Ectodermal cell (in vitro differentiated cells): ENCODE measurements at regions not wholly inside any gene's neighbourhood (a gene's known extent, or its start where the extent isn't known, plus 50 kb on each side); places are given as distances from the start of the nearest gene placed in this dataset.

Source experiments
- H3K27ac ChIP-seq: 2 replicates; pipeline ENCODE4 v1.7.0; 2013; ENCODE audit warnings: mild to moderate bottlenecking, low read depth, low read length; ENCODE audit not compliant: insufficient read depth, poor library complexity, severe bottlenecking
- H3K27me3 ChIP-seq: 2 replicates; pipeline ENCODE4 v1.7.0; 2013; ENCODE audit warnings: mild to moderate bottlenecking, low read length; ENCODE audit not compliant: insufficient read depth, control insufficient read depth, poor library complexity, severe bottlenecking
- H3K36me3 ChIP-seq: one replicate; pipeline ENCODE4 v1.7.0; 2013; ENCODE audit warnings: low read length; ENCODE audit not compliant: control insufficient read depth, insufficient read depth
- H3K4me1 ChIP-seq: one replicate; pipeline ENCODE4 v1.7.0; 2013; ENCODE audit warnings: low read length; ENCODE audit not compliant: control insufficient read depth, insufficient read depth
- H3K4me3 ChIP-seq: 2 replicates; pipeline ENCODE4 v1.7.0; 2013; ENCODE audit warnings: low read depth, low read length, control low read depth; ENCODE audit not compliant: insufficient read depth
- H3K9me3 ChIP-seq: 2 replicates; pipeline ENCODE4 v1.7.0; 2013; ENCODE audit warnings: mild to moderate bottlenecking, low read length, moderate library complexity; ENCODE audit not compliant: control insufficient read depth
- WGBS, 2 experiments: methylation state at CpG; one replicate each; pipeline ENCODE4 v1.1.7; 2013; ENCODE audit warnings: missing lambda C conversion rate in 2 of 2; 5-methylcytosine and 5-hydroxymethylcytosine counted together

- Histone ChIP-seq H3K9me3 (no peaks in the 10 kb centered on the region), H3K27ac (no peak overlapping the region), H3K4me3 (no peak overlapping the region), H3K27me3 (no peaks in the 10 kb centered on the region), H3K4me1 (no peaks in the 10 kb centered on the region), H3K36me3 (no peaks in the 10 kb centered on the region)
- 83 to 93% methylated on average over 1 of the region's 1 CpG for WGBS, 2 experiments
Measured at GRCh38 chr4:96983830-96984229, 1143.9 kb downstream of the PDHA2 start.

DNA sequence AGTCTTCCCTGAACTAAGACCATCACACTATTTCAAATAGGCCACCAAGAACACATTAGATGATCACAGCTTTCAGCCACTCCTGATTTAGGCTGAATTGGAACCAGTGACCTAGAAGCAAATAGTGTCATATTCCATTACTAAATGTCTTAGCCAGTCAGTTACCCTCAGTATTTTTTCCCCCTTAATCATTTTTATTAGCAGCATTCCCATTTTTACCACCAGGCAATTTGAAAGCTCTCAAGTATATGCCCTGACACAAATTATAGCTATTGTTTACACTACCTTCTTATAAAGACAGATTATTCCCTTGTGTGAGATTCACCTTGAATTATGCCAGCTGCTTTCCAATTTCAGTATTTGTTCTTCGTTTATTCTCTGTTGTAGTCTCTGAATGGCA lies 1146.9 kb downstream of the PDHA2 start:
- Histone ChIP-seq H3K4me3 (no peak overlapping the region), H3K27me3 (no peaks in the 10 kb centered on the region), H3K27ac (no peak overlapping the region), H3K36me3 (no peaks in the 10 kb centered on the region), H3K4me1 (no peaks in the 10 kb centered on the region), H3K9me3 (no peaks in the 10 kb centered on the region)
- 83 to 95% methylated on average over 1 of the region's 1 CpG for WGBS, 2 experiments

GRCh38 chr4:96991083-96991482 lies 1151.2 kb downstream of the PDHA2 start:
- WGBS, 2 experiments = 90 to 97% methylated on average over 1 of the region's 1 CpG
- Histone ChIP-seq H3K4me1 (no peaks in the 10 kb centered on the region), H3K9me3 (no peaks in the 10 kb centered on the region), H3K27ac (no peak overlapping the region), H3K36me3 (no peaks in the 10 kb centered on the region), H3K27me3 (no peaks in the 10 kb centered on the region), H3K4me3 (no peak overlapping the region)

GRCh38 chr4:96992443-96992842 lies 1150.8 kb downstream of the STPG2 start:
- no peak overlapping the region for H3K4me3 ChIP-seq
- no peak overlapping the region for H3K27ac ChIP-seq
- 75 to 83% methylated on average over 4 of the region's 4 CpGs for WGBS, 2 experiments
- no peaks in the 10 kb centered on the region for H3K9me3 ChIP-seq
- no peaks in the 10 kb centered on the region for H3K36me3 ChIP-seq
- no peaks in the 10 kb centered on the region for H3K4me1 ChIP-seq
- no peaks in the 10 kb centered on the region for H3K27me3 ChIP-seq

DNA sequence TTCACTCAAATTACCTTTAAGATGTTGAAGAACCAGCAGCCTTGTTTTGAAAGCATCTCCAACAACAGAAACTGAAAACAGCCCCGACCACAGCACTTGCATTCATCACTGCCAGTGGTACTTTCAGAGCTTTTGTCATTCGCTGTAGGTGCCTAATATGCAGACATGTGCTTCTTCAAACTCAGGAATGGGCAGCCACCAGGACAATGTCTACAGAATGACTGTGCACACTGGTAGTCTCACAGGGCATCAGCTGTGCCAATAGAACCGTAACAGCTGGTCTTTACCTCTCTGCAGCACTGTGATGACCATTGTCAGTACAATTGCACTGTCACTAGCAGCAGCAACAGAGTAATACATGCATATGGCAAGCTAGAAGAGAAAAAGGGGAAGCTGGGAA lies 1149.7 kb downstream of the STPG2 start:
- Histone ChIP-seq H3K27ac (no peak overlapping the region), H3K27me3 (no peaks in the 10 kb centered on the region), H3K9me3 (no peaks in the 10 kb centered on the region), H3K4me1 (no peaks in the 10 kb centered on the region), H3K36me3 (no peaks in the 10 kb centered on the region), H3K4me3 (no peak overlapping the region)
- 70 to 85% methylated on average over 3 of the region's 3 CpGs for whole genome bisulfite sequencing, 2 experiments

DNA sequence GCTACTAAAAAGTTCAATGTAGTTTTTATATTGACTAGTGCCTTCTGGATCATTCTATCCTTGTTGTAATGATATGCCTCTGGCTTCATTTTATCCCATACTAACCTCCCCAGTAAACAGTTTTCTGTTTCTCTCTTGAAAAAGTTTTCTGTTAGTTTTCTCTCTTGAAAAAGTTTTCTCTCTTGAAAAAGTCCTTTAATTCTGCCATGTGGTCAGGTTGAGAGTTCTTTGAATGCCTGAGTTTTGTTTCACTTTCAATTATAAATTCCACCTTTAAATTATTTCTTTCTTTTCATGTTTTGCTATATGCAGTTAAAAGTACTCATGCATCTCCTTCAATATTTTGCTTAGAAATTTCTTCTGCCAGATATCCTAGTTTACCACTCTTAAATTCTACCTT lies 1139.6 kb downstream of the STPG2 start:
- H3K27me3 ChIP-seq = no peaks in the 10 kb centered on the region
- H3K4me1 ChIP-seq = no peaks in the 10 kb centered on the region
- H3K27ac ChIP-seq = no peak overlapping the region
- H3K4me3 ChIP-seq = no peak overlapping the region
- H3K9me3 ChIP-seq = no peaks in the 10 kb centered on the region
- no peaks in the 10 kb centered on the region for H3K36me3 ChIP-seq

DNA sequence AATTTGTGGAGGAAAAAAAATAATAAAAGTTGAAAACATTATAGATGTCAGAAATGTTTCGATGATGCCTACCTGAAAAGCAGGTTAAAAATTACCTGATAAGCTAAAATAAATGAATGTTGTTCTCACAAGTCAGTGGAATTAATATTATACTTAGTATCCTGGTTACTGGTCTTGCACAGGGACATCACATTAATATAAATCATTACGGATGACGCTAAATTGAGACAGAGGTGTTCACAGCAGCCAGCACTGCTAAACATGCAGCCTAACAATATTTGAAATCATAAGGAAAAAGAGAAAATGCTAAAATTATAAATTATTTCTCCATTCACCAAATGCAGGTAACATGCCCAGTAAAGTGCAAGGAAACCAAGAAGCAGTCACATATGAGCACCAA lies 1130.0 kb downstream of the STPG2 start:
- Histone ChIP-seq H3K36me3 (no peaks in the 10 kb centered on the region), H3K4me3 (no peak overlapping the region), H3K27ac (no peak overlapping the region), H3K4me1 (no peaks in the 10 kb centered on the region), H3K9me3 (no peaks in the 10 kb centered on the region), H3K27me3 (no peaks in the 10 kb centered on the region)
- WGBS, 2 experiments = 92 to 96% methylated on average over 1 of the region's 3 CpGs

- no peaks in the 10 kb centered on the region for H3K27me3 ChIP-seq
- WGBS, 2 experiments = 88 to 90% methylated on average over 2 of the region's 2 CpGs
- H3K36me3 ChIP-seq = no peaks in the 10 kb centered on the region
- no peaks in the 10 kb centered on the region for H3K4me1 ChIP-seq
- no peak overlapping the region for H3K27ac ChIP-seq
- no peak overlapping the region for H3K4me3 ChIP-seq
- H3K9me3 ChIP-seq = no peaks in the 10 kb centered on the region
Measured at GRCh38 chr4:97013711-97014110, 1129.6 kb downstream of the STPG2 start.

DNA sequence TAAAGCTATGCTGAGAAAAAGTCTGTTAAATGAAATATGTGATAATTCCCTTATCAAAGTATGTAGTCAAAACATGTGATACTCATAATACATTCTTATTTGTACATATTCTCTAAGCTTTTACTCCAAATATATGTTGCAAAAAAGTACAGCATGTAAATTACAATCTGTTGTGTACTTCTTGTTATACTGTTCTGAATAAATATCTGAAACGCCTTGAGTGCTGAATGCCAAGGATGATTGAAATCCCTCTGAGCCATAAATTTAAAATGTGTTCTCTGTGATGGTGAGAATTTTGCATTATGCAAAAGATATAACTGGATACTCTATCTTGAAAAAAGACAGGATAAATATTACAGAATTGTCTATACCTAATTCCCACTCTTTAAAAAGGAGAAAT lies 1128.0 kb downstream of the STPG2 start:
- Histone ChIP-seq H3K27ac (no peak overlapping the region), H3K36me3 (no peaks in the 10 kb centered on the region), H3K4me1 (no peaks in the 10 kb centered on the region), H3K9me3 (no peaks in the 10 kb centered on the region), H3K27me3 (no peaks in the 10 kb centered on the region), H3K4me3 (no peak overlapping the region)
- WGBS, 2 experiments = 86 to 94% methylated on average over 1 of the region's 1 CpG

DNA sequence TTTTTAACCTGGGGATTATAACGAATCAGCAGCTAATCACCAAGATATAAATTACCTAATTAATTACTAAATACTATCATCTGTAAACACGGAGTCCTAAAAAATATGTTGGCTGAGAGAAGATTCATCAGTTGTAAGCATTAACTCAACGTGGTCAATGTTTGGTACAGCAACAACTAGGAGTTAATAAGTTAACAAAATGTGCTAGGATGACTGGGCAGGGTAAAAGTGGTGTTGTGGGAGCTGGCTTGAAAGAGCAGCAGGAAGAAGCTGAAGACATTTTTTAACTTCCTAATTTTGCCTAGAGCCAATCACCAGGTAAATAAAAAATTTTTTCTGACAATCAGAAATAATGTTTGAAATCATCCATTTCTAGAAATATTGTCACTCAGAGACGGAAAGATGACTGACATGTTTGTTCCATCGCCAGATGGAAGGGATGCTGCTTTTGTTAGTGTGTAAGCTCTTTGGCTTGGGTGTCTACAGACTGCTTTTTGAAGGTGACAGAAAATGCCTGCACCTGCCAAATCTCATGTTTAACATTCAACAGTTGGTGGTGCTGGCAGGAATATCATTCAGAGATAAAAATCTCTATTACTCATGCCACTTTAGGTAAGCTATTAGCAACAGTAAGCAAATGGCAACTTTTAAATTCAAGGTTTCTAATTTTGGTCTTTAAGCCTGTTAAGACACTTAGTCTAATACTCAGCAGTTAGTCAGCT lies 1126.9 kb downstream of the STPG2 start:
- 83 to 93% methylated on average over 4 to 5 of the region's 5 CpGs for WGBS, 2 experiments
- Histone ChIP-seq H3K27me3 (no peaks in the 10 kb centered on the region), H3K4me3 (no peak overlapping the region), H3K27ac (no peak overlapping the region), H3K4me1 (no peaks in the 10 kb centered on the region), H3K9me3 (no peaks in the 10 kb centered on the region), H3K36me3 (no peaks in the 10 kb centered on the region)
